Right hindlimb (tissue), 1 donor: ENCODE measurements at regions not wholly inside any gene's neighbourhood (a gene's known extent, or its start where the extent isn't known, plus 50 kb on each side); places are given as distances from the start of the nearest gene placed in this dataset.

ENCODE experiments used
- DNase-seq: peaks from one replicate; pipeline ENCODE4 v3.0.0-alpha.2; 2018

GRCh38 chr10:33532901-33533300, 198.4 kb upstream of the NRP1 start:
- DNase-seq = no peak

- DNase-seq = no peak
Observed at GRCh38 chr10:33529234-33529633, 194.8 kb upstream of the NRP1 start.

GRCh38 chr10:33524966-33525365, 190.5 kb upstream of the NRP1 start:
- DNase-seq = peak; percentile 51

DNA sequence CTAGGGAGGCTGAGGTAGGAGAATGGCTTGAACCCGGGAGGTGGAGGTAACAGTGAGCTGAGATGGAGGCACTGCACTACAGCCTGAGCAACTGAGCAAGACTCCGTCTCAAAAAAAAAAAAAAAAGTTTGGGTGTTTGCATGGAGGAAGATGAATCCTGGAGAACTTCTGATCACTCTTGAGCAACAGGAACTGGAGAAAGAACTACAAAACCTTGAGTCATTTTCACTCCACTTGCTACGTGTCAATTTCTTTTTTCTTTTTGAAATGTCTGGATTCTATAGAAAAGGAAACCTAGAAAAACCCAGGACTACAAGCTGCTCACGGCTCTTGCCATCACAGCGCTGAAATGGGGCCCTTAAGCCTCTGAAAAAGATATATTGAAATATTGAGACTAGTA, 189.6 kb upstream of the NRP1 start:
- DNase-seq = no peak

DNA sequence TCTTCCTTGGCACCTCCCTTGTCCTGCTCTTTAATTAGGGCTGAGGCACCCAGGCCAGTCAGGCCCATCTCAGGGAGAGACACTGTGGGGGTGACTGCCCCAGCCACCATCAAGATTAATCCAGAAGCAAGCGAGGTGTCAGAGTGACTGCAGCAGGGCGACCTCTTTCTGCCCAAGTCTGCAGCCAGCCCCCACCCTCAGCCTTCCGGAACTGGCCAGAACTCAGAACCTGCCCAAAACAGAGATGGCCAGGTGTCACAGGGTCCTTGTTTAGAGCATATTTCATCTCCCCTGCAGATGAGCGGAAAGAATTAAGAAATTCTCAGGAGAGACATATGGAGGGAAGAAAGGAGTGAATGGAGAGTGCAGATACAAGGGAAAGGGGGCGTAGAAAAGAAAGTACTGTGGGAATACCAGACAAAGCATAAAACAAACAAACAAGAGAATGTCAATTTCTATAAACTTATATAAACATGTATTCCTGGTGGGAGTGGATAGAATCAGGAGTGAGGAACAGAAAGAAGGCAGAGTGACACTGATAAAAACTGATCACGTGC, 188.8 kb upstream of the NRP1 start:
- DNase-seq = no peak

GRCh38 chr10:33521904-33522303, 187.4 kb upstream of the NRP1 start:
- no peak for DNase-seq

- DNase-seq = no peak
Observed at GRCh38 chr10:33521062-33521461, 186.6 kb upstream of the NRP1 start.

- DNase-seq = no peak
Observed at GRCh38 chr10:33520223-33520622, 185.8 kb upstream of the NRP1 start.

GRCh38 chr10:33519130-33519860, 184.8 kb upstream of the NRP1 start:
- no peak for DNase-seq

GRCh38 chr10:33510206-33510605, 175.7 kb upstream of the NRP1 start:
- DNase-seq = no peak

DNA sequence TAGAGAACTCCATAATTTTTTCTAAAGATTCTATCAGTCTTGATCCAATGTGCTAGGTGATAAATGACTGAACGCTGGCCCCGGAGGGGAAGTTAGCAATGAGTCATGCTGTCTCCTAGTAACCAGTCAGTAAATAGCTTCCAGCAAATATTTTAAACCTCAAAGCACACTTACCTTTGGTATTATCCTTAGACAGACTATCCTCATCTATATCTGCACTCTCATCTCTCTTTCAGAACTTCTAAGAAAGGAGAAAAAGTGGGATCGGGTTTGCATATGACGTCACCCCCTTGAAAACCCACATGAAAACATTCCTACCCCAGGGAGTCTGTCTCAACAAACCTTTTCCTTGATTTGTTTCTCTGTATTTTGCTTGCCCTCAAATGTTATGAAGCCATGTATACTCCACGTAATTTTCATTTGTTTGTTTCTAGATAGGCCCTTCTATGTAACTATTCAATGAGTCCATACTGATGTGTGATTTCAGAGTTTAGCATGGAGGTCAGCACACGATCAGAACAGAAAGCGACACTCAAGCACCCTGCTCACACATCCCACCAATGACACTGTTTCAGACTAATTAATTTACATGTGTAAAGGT, 174.9 kb upstream of the NRP1 start:
- DNase-seq = peak; percentile 64

DNA sequence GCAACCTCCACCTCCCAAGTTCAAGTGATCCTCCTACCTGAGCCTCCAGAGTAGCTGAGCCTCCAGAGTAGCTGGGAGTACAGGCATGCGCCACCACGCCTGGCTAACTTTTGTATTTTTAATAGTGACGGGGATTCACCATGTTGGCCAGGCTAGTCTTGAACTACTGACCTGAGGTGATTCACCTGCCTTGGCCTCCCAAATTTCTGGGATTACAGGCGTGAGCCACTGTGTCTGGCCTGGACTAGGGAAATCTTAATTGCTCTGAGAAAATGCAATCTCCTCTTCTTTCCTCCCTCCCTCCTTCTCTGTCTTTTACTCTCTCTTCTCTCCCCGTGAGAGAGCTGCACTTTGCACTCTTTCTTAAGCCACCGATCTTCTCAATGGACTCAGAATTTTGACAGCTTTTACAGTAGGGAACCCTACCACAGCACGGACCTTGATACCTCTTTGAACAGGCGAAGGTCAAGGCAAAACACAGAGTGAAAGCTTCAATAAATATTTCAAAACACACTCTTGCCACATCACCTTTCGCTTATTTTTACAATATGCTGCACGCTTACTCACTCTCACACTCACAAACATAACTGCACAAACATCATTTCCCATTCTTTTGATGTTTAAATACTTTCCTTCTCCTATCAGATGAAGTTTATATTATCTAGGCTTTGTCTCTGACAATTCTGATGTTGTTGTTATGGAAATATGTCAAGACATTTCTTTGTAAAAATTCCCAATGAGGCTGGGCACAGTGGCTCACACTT, 173.4 kb upstream of the NRP1 start:
- no peak for DNase-seq

DNA sequence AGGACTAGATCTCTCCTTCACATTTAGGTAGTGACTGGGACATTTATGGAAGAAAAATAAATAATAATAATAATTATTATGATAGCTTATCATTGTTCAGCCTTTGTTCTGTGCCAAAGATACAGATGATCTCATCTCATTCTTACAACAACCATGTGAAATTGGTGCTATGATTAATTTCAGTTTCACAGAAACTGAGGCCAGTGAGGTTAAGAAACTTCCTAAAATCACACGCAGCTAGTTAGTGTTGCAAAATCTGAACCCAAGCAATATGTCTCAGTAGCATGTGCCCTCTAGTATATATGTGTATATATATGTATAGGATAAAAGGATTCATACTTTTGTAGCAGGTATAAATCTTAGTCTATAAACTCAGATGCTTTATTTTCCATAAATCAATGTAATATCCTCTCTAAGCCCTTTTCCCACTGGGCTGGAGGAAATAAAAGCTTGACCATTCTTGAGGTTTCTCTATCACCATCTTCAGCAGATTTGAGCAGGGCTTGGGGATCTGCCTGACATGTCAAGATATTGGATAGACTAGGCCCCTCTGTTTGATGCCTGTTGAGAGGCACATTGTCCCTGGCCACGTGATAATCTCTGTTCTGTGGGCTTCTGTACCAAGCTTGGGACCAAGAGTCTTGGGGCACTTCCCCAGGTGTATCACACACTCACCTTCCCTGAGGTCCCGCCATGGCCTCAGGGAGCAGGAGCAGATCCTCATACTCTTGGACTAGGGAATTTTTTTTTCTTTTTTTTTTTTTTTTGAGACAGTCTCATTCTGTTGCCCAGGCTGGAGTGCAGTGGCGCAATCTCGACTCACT, 172.6 kb upstream of the NRP1 start:
- no peak for DNase-seq

DNA sequence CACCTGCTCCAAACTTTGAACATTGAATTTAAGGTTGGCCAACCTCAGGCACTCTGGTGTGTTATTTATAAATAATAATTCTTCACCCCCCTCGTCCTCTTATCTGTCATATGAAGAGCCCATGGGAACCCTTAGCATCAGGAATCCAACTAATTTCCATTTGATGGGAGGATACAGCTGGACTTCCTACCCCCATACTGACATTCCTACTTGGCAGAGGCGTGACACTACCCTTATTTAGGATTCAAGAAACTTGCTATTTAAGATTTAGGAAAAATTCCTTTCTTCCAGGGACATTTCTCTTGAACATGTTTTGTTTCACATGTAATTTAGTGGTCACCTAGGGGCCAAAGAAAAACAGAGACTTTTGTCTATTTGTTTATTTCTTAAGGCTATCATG, 171.9 kb upstream of the NRP1 start:
- no peak for DNase-seq

GRCh38 chr10:33501161-33501560, 166.7 kb upstream of the NRP1 start:
- no peak for DNase-seq

DNA sequence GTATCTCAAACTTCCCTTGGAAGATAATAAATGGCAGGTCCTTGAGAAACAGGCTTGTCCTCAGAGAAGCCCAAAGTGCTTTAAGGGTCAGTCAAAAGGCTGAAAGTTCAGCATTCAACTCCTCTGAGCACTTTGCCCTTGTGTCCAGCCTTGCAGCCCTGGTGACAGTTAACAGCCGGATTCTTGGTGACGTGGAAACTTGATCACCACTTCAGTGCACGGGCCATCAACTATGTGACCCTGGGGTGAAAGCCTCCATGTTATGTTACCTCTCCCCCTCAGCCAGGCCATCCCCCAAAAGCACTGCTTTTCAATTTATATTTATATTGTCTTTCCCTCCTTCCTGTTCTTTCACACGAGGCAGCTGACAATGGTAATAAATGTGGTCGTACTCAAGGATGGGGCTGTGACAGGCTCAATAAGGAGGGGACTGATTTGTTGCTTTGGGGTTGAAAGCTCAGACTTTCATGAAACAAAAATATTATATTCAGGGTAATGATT, 164.0 kb upstream of the NRP1 start:
- DNase-seq = no peak

- no peak for DNase-seq
Observed at GRCh38 chr10:33497338-33497737, 162.9 kb upstream of the NRP1 start.

DNA sequence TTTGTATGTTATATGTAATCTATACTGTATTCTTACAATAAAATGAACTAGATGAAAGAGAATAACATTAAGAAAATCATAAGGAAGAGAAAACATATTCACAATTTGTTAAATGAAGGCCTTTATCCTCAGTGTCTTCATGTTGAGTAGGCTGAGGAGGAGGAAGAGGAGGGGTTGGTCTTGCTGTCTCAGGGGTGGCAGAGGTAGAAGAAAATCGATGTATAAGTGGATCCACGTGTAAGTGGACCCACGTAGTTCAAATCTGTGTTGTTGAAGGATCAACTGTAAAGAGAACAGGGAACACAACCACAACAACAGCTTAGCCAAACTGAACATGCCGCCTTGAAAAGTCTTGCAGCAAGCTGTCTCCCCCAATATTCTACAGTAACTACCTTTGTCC, 161.6 kb upstream of the NRP1 start:
- no peak for DNase-seq

DNA sequence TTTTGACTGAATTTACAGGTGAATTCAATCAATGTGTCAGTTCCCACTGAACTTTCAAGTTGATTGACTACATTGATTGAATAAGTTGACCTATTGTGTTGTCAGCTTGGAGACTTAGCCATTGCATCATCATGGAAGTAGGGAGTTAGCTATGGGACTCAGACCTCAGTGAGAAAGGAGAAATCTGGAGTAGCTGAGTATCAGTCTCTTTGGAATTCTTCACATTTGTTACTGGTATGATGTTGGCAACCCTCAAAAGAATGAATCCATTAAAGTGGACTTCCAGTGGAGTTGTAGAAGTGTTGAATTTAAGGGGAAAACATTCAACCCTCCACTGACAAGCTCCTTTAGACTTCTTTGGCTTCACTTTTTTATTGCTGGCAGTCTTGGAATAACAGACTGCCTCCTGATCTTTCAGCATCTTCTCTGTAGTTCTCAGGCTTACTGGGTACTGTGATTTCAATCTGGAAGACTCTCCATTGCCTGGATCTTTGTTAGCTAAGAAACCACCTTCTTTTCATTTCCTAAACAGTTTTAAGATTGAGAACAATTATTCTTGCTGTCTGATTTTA, 160.3 kb upstream of the NRP1 start:
- no peak for DNase-seq

DNA sequence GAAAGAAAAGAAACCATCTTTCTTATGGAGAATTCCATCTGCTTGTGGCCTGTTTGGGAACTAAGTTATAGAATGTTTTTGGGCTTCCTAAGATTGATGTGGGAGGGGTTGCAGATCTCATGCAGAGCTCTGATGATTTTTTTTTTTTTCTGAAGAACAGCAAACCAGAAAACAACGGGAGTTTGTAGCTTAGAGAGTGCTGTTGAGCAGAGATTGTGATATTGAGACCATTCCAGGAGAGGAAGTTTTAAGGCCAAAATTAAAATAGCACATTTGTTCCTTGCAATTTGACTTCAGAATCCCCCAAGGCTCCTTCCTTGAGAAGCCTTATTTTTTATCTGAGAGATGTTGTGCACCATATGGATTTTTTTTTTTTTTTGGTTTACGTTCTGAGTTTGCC, 159.5 kb upstream of the NRP1 start:
- DNase-seq = no peak

DNA sequence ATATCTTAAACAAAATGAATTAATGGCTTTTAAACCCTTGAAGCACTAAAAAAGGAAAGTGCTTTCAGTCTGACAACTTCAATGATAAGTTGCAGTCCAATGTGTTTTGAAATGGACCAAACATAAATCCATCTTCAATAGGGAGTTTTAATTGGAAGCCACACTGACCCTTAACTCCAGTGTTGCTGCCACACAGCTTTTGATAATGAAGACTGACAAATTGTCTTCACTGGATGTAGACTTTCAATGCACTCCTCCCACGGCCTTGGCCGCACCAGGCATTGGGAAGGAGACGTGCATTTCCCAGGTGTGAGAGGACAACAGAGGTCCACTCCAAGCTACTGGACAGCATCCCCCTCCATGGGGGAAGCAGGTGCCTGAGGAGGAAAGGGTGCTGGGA, 159.0 kb upstream of the NRP1 start:
- no peak for DNase-seq

- no peak for DNase-seq
Observed at GRCh38 chr10:33492701-33493345, 158.4 kb upstream of the NRP1 start.
